ENCODE measurements at regions not wholly inside any gene's neighbourhood (a gene's known extent, or its start where the extent isn't known, plus 50 kb on each side); places are given as distances from the start of the nearest gene placed in this dataset.

DNA sequence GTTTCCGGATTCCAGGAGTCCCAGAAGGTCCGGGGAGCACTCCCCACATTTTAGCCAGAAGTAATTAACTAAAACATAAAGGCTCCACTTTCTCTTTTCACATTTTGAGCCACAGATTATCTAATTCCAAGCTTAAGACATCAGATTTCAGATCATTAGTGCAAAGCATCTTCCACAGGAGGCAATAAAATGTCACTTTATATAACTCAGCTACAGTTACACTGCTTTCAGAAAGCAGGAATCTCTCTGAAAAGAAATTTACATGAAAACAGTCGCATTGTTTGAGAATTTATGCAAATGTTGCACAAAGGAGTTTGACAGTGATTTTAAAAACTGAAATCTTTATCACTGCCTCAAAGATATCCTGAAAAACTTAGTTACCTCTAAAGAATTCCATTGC is 99.7 kb downstream of the LMO4 start (continued):
- TF ChIP-seq KDM1A (IDR thresholded peaks at IDR 0.05; ENCODE audit: borderline replicate concordance) (no peak), GATAD2B (conservative IDR thresholded peaks at IDR 0.05; ENCODE audit: low read depth) (no peak), STAT1 (conservative IDR thresholded peaks at IDR 0.05) (no peak), EP300 (IDR thresholded peaks at IDR 0.05; ENCODE audit: borderline replicate concordance in 1 of 2, control insufficient read depth in 1 of 2, low read depth in 2 of 2, low read length in 2 of 2) (no peak), RB1 (IDR thresholded peaks at IDR 0.05; ENCODE audit: borderline replicate concordance) (no peak), CBX5 (IDR thresholded peaks at IDR 0.05; ENCODE audit: low read depth) (no peak)

DNA sequence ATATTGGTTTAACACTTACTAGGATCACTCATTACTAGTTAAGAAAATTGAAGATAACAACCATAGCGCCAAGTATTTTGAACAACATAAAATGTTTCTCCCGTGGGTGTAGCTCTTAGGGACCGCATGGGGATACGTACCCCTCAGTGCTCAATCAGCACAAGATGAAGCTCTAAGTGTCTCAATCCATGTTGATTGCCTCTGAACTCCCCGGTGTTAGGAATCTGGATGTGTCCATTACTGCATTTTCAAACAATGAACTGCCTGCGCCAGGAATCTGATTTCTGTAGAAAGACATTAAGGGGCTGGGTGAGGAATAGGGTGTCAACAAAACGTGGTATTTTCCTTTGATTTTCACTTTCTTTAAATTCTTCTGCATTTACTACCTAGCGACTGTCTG is 100.2 kb downstream of the LMO4 start:
- Histone ChIP-seq H4K20me1 (ENCODE audit: control insufficient read depth, insufficient read depth) (no peaks in the 10 kb centered on the region), H3K27me3 (replicated peaks in 1 of 2; ENCODE audit: control insufficient read depth in 2 of 2, insufficient read depth in 2 of 2, low read length in 1 of 2) (no peaks in the 10 kb centered on the region), H2AFZ (ENCODE audit: control insufficient read depth, low read depth, low read length) (no peak overlapping the region), H3K4me1 (ENCODE audit: control insufficient read depth, insufficient read depth, low read length) (no peaks in the 10 kb centered on the region), H3K9me3 (replicated peaks; ENCODE audit: control insufficient read depth, insufficient read depth, low read length) (no peaks in the 10 kb centered on the region), H3K4me3 (no peak overlapping the region), H3K27ac (ENCODE audit: control insufficient read depth, insufficient read depth) (no peak overlapping the region), H3K4me2 (ENCODE audit: control insufficient read depth, insufficient read depth) (no peak overlapping the region), H3K79me2 (ENCODE audit: control insufficient read depth, insufficient read depth, low read length) (no peaks in the 10 kb centered on the region), H3K9ac (ENCODE audit: control insufficient read depth, insufficient read depth, low read length) (no peak overlapping the region), H3K36me3 (ENCODE audit: control insufficient read depth in 2 of 2, insufficient read depth in 2 of 2, low read length in 1 of 2) (no peaks in the 10 kb centered on the region)
- ChIA-PET CTCF (interaction anchor here (0.8 kb wide), 1 partner anchor 102 kb away, joined by 3 read pairs; no protein-coding TSS in a partner anchor), RAD21 (ENCODE audit: unreplicated experiment) (no interaction called here), SMC1A (ENCODE audit: uncharacterized antibody, unreplicated experiment) (no interaction called here), POLR2A (no interaction called here)
- ATAC-seq = no peak
- BruUV-seq (replicated peaks) = no TSS peak
- TF ChIP-seq STAT1 (conservative IDR thresholded peaks at IDR 0.05) (no peak), FOS (IDR thresholded peaks at IDR 0.05; ENCODE audit: borderline replicate concordance, extremely low read depth, insufficient read length) (no peak), GABPA (IDR thresholded peaks at IDR 0.05; ENCODE audit: low read depth) (no peak), PAX8 (IDR thresholded peaks at IDR 0.05) (no peak), ESRRA (IDR thresholded peaks at IDR 0.05; ENCODE audit: low read length) (no peak), SMC3 (IDR thresholded peaks at IDR 0.05; ENCODE audit: borderline replicate concordance, low read length) (no peak), ZNF384 (IDR thresholded peaks at IDR 0.05; ENCODE audit: borderline replicate concordance, low read depth, low read length) (no peak), KLF5 (IDR thresholded peaks at IDR 0.05; ENCODE audit: partially characterized antibody) (no peak)
- TF ChIP-seq, protein P1, sequence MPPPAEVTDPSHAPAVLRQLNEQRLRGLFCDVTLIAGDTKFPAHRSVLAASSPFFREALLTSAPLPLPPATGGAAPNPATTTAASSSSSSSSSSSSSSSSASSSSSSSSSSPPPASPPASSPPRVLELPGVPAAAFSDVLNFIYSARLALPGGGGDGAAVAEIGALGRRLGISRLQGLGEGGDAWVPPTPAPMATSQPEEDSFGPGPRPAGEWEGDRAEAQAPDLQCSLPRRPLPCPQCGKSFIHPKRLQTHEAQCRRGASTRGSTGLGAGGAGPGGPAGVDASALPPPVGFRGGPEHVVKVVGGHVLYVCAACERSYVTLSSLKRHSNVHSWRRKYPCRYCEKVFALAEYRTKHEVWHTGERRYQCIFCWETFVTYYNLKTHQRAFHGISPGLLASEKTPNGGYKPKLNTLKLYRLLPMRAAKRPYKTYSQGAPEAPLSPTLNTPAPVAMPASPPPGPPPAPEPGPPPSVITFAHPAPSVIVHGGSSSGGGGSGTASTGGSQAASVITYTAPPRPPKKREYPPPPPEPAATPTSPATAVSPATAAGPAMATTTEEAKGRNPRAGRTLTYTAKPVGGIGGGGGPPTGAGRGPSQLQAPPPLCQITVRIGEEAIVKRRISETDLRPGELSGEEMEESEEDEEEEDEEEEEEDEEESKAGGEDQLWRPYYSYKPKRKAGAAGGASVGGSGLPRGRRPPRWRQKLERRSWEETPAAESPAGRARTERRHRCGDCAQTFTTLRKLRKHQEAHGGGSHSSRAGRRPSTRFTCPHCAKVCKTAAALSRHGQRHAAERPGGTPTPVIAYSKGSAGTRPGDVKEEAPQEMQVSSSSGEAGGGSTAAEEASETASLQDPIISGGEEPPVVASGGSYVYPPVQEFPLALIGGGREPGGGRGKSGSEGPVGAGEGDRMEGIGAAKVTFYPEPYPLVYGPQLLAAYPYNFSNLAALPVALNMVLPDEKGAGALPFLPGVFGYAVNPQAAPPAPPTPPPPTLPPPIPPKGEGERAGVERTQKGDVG (CRISPR knock-in tag; IDR thresholded peaks at IDR 0.05) = no peak
- TF ChIP-seq, protein P2, sequence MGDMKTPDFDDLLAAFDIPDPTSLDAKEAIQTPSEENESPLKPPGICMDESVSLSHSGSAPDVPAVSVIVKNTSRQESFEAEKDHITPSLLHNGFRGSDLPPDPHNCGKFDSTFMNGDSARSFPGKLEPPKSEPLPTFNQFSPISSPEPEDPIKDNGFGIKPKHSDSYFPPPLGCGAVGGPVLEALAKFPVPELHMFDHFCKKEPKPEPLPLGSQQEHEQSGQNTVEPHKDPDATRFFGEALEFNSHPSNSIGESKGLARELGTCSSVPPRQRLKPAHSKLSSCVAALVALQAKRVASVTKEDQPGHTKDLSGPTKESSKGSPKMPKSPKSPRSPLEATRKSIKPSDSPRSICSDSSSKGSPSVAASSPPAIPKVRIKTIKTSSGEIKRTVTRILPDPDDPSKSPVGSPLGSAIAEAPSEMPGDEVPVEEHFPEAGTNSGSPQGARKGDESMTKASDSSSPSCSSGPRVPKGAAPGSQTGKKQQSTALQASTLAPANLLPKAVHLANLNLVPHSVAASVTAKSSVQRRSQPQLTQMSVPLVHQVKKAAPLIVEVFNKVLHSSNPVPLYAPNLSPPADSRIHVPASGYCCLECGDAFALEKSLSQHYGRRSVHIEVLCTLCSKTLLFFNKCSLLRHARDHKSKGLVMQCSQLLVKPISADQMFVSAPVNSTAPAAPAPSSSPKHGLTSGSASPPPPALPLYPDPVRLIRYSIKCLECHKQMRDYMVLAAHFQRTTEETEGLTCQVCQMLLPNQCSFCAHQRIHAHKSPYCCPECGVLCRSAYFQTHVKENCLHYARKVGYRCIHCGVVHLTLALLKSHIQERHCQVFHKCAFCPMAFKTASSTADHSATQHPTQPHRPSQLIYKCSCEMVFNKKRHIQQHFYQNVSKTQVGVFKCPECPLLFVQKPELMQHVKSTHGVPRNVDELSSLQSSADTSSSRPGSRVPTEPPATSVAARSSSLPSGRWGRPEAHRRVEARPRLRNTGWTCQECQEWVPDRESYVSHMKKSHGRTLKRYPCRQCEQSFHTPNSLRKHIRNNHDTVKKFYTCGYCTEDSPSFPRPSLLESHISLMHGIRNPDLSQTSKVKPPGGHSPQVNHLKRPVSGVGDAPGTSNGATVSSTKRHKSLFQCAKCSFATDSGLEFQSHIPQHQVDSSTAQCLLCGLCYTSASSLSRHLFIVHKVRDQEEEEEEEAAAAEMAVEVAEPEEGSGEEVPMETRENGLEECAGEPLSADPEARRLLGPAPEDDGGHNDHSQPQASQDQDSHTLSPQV (IDR thresholded peaks at IDR 0.05) = no peak
- DNase-seq (ENCODE audit: low read depth, low spot score) = no peak
- intact Hi-C loops (cut with micrococcal nuclease; ENCODE audit: unreplicated experiment) = no loop called here
- 77% methylated on average over 8 of the region's 8 CpGs for WGBS (ENCODE audit: insufficient coverage, insufficient replicate concordance, low lambda C conversion rate, missing lambda C conversion rate)
- in situ Hi-C loops (cut with MboI) = no loop called here
- FAIRE-seq = no peak

Data from GM12878 (cell line).